ENCODE measurements at regions not wholly inside any gene's neighbourhood (a gene's known extent, or its start where the extent isn't known, plus 50 kb on each side); places are given as distances from the start of the nearest gene placed in this dataset.
A peak's percentile ranks its signal among the peaks of the same experiment; 100 is the strongest.
"Not testable (repeated sequence)": the region's sequence is repeated elsewhere in the genome, so short reads cannot be mapped to it uniquely, and the experiment has no call there.

GRCh38 chr17:21783017-21783416 lies 90.7 kb downstream of the KCNJ18 start:
- ATAC-seq; H3K27me3 ChIP-seq; H3K4me3 ChIP-seq; H3K4me1 ChIP-seq; H3K36me3 ChIP-seq; H3K9me3 ChIP-seq; intact Hi-C loops (cut with DNase I); H3K27ac ChIP-seq: not testable (repeated sequence)
- DNase-seq = peak in 1 of 4 donors; percentile 41

GRCh38 chr17:21814272-21814671 lies 121.9 kb downstream of the KCNJ18 start:
- ATAC-seq; H3K27ac ChIP-seq; H3K4me1 ChIP-seq; H3K27me3 ChIP-seq; intact Hi-C loops (cut with DNase I); H3K36me3 ChIP-seq; H3K4me3 ChIP-seq: not testable (repeated sequence)
- peak in 1 of 4 donors; percentile 52 for DNase-seq
- peaks cover 0 to 31% of the 10 kb centered on the region in 2 donors for H3K9me3 ChIP-seq

GRCh38 chr17:21814776-21815175 lies 122.5 kb downstream of the KCNJ18 start:
- Histone ChIP-seq H3K9me3 (peaks cover 0 to 31% of the 10 kb centered on the region in 2 donors), H3K27me3 (no peaks in the 10 kb centered on the region), H3K4me3 (no peak overlapping the region), H3K4me1 (no peaks in the 10 kb centered on the region), H3K27ac (no peak overlapping the region), H3K36me3 (no peaks in the 10 kb centered on the region)
- DNase-seq (peak in 2 of 4 donors; percentile 23 to 41), ATAC-seq (no peak)
- no peak for TF ChIP-seq CTCF (IDR thresholded peaks at IDR 0.05)
- intact Hi-C loops (cut with DNase I) = no loop called here

DNA sequence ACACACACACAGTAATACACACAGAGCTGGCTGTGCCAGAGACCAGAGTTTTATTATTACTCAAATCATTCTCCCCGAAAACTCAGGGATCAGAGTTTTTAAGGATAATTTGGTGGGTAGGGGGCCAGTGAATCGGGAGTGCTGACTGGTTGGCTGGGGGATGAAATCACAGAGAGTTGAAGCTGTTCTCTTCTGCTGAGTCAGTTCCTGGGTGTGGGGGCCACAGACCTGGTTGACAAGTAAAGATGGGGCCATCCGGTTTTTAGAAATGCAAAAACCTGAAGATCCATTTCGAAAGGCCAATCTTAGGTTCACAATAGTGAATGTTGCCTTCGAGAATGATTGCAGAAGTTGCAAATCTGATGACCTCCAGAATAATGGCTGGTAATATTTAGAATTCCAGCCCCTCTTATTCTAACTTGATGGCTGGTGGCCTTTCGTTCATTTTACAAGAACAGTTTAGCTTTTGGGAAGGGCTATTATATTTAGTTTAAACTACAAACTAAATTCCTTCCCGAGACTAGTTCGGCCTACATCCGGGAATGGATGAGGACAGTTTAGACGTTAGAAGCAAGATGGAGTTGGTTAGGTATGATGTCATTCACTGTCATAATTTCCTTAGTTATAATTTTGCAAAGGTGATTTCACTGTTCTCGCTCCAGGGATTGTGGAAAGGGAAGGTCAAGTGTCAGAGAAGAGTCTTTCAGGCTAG lies 123.2 kb downstream of the KCNJ18 start:
- Histone ChIP-seq H3K36me3 (no peaks in the 10 kb centered on the region), H3K27ac (no peak overlapping the region), H3K27me3 (no peaks in the 10 kb centered on the region), H3K4me3 (no peak overlapping the region), H3K9me3 (peaks cover 0 to 31% of the 10 kb centered on the region in 2 donors), H3K4me1 (no peaks in the 10 kb centered on the region)
- intact Hi-C loops (cut with DNase I) = no loop called here
- no peak for TF ChIP-seq CTCF (IDR thresholded peaks at IDR 0.05)
- peak in 1 of 4 donors; percentile 3 for DNase-seq
- ATAC-seq = no peak

DNA sequence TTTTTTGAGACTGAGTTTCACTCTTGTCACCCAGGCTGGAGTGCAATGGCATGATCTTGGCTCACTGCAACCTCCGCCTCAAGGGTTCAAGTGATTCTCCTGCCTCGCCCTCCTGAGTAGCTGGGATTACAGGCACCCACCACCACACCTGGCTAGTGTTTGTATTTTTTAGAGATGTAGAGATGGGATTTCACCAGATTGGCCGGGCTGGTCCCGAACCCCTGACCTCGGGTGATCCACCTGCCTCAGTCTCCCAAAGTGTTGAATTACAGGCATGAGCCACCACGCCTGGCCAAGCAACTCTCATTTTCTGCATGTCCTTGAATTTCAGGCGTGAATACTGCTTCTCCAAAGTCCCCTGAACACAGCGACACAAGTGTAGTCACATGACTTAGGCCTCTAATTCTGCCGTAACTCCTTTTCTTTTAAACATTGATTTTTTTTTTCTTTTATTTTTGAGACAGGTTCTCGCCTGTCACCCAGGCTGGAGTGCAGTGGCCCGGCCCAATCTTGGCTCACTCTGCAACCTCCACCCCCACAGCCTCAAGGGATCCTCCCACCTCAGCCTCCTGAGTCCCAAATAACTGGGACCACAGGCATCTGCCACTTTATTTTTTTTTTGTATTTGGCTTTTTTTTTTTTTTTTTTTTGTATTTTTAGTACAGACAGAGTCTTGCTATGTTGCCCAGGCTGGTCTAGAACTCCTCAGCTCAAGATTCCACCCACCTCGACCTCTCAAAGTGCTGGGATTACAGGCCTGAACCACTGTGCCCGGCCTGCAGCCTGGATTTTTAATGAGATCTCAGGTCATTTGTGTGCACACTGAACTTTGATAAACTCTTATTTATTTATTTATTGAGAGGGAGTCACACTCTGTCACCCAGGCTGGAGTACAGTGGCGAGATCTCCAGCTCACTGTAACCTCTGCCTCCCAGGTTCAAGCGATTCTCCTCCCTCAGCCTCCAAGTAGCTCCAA lies 124.6 kb downstream of the KCNJ18 start:
- H3K4me3 ChIP-seq = no peak overlapping the region
- DNase-seq = peak in 1 of 4 donors; percentile 48
- no peak for ATAC-seq
- H3K9me3 ChIP-seq = peaks cover 0 to 31% of the 10 kb centered on the region in 2 donors
- no peak overlapping the region for H3K27ac ChIP-seq
- H3K27me3 ChIP-seq = no peaks in the 10 kb centered on the region
- H3K36me3 ChIP-seq = no peaks in the 10 kb centered on the region
- intact Hi-C loops (cut with DNase I) = no loop called here
- TF ChIP-seq CTCF (IDR thresholded peaks at IDR 0.05) = no peak
- H3K4me1 ChIP-seq = no peaks in the 10 kb centered on the region

GRCh38 chr17:21817791-21818364 lies 125.6 kb downstream of the KCNJ18 start:
- intact Hi-C loops (cut with DNase I) = no loop called here
- DNase-seq = peak in 1 of 4 donors; percentile 45
- Histone ChIP-seq H3K9me3 (peaks cover 0 to 31% of the 10 kb centered on the region in 2 donors), H3K4me1 (no peaks in the 10 kb centered on the region), H3K4me3 (no peak overlapping the region), H3K27me3 (no peaks in the 10 kb centered on the region), H3K36me3 (no peaks in the 10 kb centered on the region), H3K27ac (no peak overlapping the region)
- no peak for ATAC-seq
- TF ChIP-seq CTCF (IDR thresholded peaks at IDR 0.05) = no peak
